Prostate gland (tissue), 2 donors: ENCODE measurements at regions not wholly inside any gene's neighbourhood (a gene's known extent, or its start where the extent isn't known, plus 50 kb on each side); places are given as distances from the start of the nearest gene placed in this dataset.

Source experiments
- CTCF ChIP-seq, 4 experiments: fragments of 200-600 bp in 2 of 4; fragments of 450-650 bp in 2 of 4; sonication (generic) in 2 of 4; IDR thresholded peaks; 1 replicate in 3 of 4; 2 replicates in 1 of 4; pipeline ENCODE4 v1.5.1; 2016 to 2019; ENCODE audit warnings: antibody characterized with exemption in 4 of 4, mild to moderate bottlenecking in 2 of 4, moderate library complexity in 2 of 4
- POLR2A ChIP-seq: fragments of 450-650 bp; IDR thresholded peaks from one replicate; pipeline ENCODE4 v1.6.1; 2016; ENCODE audit warnings: antibody characterized with exemption, mild to moderate bottlenecking
- POLR2AphosphoS5 ChIP-seq: sonication (generic); formaldehyde crosslinking; IDR thresholded peaks from one replicate; pipeline ENCODE4 v1.6.1; 2017; ENCODE audit warnings: antibody characterized with exemption

GRCh38 chr1:4397196-4397595 lies 257.2 kb upstream of the AJAP1 start:
- TF ChIP-seq CTCF (IDR thresholded peaks at IDR 0.05) (no peak), POLR2A (no peak), POLR2AphosphoS5 (no peak)
